ENCODE measurements at regions not wholly inside any gene's neighbourhood (a gene's known extent, or its start where the extent isn't known, plus 50 kb on each side); places are given as distances from the start of the nearest gene placed in this dataset.

DNA sequence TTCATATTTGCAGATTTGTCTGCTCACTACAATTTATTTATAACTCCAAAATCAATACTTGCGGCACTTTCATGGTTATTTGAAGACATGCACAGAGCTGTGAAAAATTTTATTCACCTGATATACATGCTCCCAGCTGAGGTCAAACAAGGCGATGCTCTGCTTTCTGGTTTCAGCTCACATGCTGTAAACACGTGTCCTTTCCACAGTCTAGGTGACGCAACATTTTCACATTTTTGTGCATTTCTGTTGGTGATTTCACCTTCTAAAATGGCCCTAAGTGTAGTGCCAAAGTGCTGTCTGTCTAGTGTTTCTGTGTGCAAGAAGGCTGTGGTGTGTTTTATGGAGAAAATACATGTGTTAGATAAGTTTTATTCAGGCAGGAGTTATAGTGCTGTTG lies 650.5 kb downstream of the RNF144B start (continued):
- TF ChIP-seq ZNF75A (CRISPR knock-in tag; IDR thresholded peaks at IDR 0.05) (no peak), SP2 (IDR thresholded peaks at IDR 0.05; ENCODE audit: extremely low read depth, low read depth, low read length, poor library complexity, severe bottlenecking) (no peak), SREBF1 (IDR thresholded peaks at IDR 0.05; ENCODE audit: borderline replicate concordance, low read depth, low read length) (no peak)

DNA sequence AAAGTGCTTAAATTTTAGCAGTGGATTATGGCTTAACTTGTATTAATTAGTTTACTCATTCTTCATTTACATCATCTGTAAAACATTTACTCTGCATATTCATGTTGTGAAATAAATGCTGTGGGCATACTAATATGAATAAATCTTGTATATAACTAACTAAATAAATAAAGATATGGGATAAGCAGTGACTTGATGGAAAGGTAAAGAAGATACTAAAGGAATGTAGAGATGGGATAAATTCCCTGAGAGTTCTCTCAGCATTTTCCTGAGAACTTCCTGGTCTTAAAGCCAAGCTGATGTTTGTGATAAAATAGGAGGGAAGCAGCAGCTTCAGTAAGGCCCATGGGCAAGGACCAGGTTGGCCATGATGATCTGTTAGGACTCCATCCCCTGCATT lies 652.1 kb downstream of the RNF144B start:
- BruUV-seq (replicated peaks): no TSS peak
- Histone ChIP-seq H4K20me1 (replicated peaks; ENCODE audit: control insufficient read depth, insufficient read depth, low read length) (no peaks in the 10 kb centered on the region), H3K4me2 (ENCODE audit: insufficient read depth, low read length) (no peak overlapping the region), H3K27ac (ENCODE audit: extremely low read depth, low read depth, low read length) (no peak overlapping the region), H3K9me1 (ENCODE audit: control insufficient read depth, insufficient read depth, low read length) (no peaks in the 10 kb centered on the region), H3K27me3 (ENCODE audit: control insufficient read depth in 2 of 2, insufficient read depth in 2 of 2, low read length in 2 of 2) (no peaks in the 10 kb centered on the region), H3K79me2 (ENCODE audit: control insufficient read depth, insufficient read depth, low read length) (no peaks in the 10 kb centered on the region), H2AFZ (ENCODE audit: low read depth, low read length) (no peak overlapping the region), H3K36me3 (ENCODE audit: control insufficient read depth, insufficient read depth, low read length) (no peaks in the 10 kb centered on the region), H3K9ac (ENCODE audit: insufficient read depth in 1 of 2, low read depth in 2 of 2, low read length in 2 of 2) (no peak overlapping the region), H3K4me3 (no peak overlapping the region), H3K9me3 (replicated peaks; ENCODE audit: control insufficient read depth, insufficient read depth, low read depth, low read length) (no peaks in the 10 kb centered on the region), H3K4me1 (replicated peaks in 1 of 2; ENCODE audit: control insufficient read depth in 2 of 2, insufficient read depth in 2 of 2, low read length in 2 of 2) (no peaks in the 10 kb centered on the region)
- intact Hi-C loops (cut with micrococcal nuclease): no loop called here
- ChIA-PET CTCF (ENCODE audit: low intra/inter-chr PET ratio) (no interaction called here), POLR2A (no interaction called here)
- FAIRE-seq (no peak), DNase-seq (ENCODE audit: extremely low read depth in 1 of 4, low spot score in 3 of 4) (no peak), ATAC-seq (no peak)
- in situ Hi-C loops (cut with MboI): no loop called here
- TF ChIP-seq, protein P1, sequence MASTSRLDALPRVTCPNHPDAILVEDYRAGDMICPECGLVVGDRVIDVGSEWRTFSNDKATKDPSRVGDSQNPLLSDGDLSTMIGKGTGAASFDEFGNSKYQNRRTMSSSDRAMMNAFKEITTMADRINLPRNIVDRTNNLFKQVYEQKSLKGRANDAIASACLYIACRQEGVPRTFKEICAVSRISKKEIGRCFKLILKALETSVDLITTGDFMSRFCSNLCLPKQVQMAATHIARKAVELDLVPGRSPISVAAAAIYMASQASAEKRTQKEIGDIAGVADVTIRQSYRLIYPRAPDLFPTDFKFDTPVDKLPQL (IDR thresholded peaks at IDR 0.05; ENCODE audit: extremely low read depth, insufficient read length): no peak
- TF ChIP-seq PTBP1 (IDR thresholded peaks at IDR 0.05; ENCODE audit: low read depth, low read length) (no peak), CCAR2 (IDR thresholded peaks at IDR 0.05; ENCODE audit: low read depth, low read length) (no peak), ZSCAN32 (CRISPR knock-in tag; IDR thresholded peaks at IDR 0.05) (no peak), BCL6 (CRISPR knock-in tag; IDR thresholded peaks at IDR 0.05) (no peak), ZBTB40 (IDR thresholded peaks at IDR 0.05) (no peak), ZBTB40 (CRISPR knock-in tag; IDR thresholded peaks at IDR 0.05) (no peak), NR3C1 (CRISPR knock-in tag; IDR thresholded peaks at IDR 0.05) (no peak)
- TF ChIP-seq, protein P2, sequence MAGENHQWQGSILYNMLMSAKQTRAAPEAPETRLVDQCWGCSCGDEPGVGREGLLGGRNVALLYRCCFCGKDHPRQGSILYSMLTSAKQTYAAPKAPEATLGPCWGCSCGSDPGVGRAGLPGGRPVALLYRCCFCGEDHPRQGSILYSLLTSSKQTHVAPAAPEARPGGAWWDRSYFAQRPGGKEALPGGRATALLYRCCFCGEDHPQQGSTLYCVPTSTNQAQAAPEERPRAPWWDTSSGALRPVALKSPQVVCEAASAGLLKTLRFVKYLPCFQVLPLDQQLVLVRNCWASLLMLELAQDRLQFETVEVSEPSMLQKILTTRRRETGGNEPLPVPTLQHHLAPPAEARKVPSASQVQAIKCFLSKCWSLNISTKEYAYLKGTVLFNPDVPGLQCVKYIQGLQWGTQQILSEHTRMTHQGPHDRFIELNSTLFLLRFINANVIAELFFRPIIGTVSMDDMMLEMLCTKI (IDR thresholded peaks at IDR 0.05; ENCODE audit: partially characterized antibody): no peak
